Neural crest cell (in vitro differentiated cells): ENCODE measurements at regions not wholly inside any gene's neighbourhood (a gene's known extent, or its start where the extent isn't known, plus 50 kb on each side); places are given as distances from the start of the nearest gene placed in this dataset.

Source experiments
- DNase-seq: peaks from one replicate; pipeline ENCODE4 v3.0.0; 2021; ENCODE audit warnings: low read depth, mixed read lengths, low spot score
- H3K27ac Mint-ChIP-seq: one replicate; pipeline ENCODE4 v1.8.0; 2021; ENCODE audit warnings: mild to moderate bottlenecking, mixed read lengths; ENCODE audit not compliant: unreplicated experiment
- H3K27me3 Mint-ChIP-seq: 2 replicates; pipeline ENCODE4 v1.8.0; 2021; ENCODE audit warnings: low read depth, mild to moderate bottlenecking, mixed read lengths
- H3K36me3 Mint-ChIP-seq: 2 replicates; pipeline ENCODE4 v1.8.0; 2021; ENCODE audit warnings: low read depth, mild to moderate bottlenecking, mixed read lengths
- H3K4me1 Mint-ChIP-seq: 2 replicates; pipeline ENCODE4 v1.8.0; 2021; ENCODE audit warnings: mixed read lengths
- H3K4me3 Mint-ChIP-seq: one replicate; pipeline ENCODE4 v1.8.0; 2021; ENCODE audit warnings: mild to moderate bottlenecking, mixed read lengths
- H3K9me3 Mint-ChIP-seq: 2 replicates; pipeline ENCODE4 v1.8.0; 2021; ENCODE audit warnings: mixed read lengths
- CTCF ChIP-seq: fragments of 200-600 bp; sonication (generic); conservative IDR thresholded peaks from 2 replicates; pipeline ENCODE4 v1.5.0; 2021; ENCODE audit warnings: antibody characterized with exemption, mild to moderate bottlenecking

- peaks cover 5% of the 10 kb centered on the region for H3K4me1 Mint-ChIP-seq
- DNase-seq, result no peak
- TF ChIP-seq CTCF, result no peak
- no peak overlapping the region for H3K27ac Mint-ChIP-seq
- no peaks in the 10 kb centered on the region for H3K36me3 Mint-ChIP-seq
- no peaks in the 10 kb centered on the region for H3K27me3 Mint-ChIP-seq
- no peak overlapping the region for H3K4me3 Mint-ChIP-seq
- H3K9me3 Mint-ChIP-seq, result peaks cover 8% of the 10 kb centered on the region
These were observed 58.7 kb upstream of the PAPPA start for GRCh38 chr9:116094846-116095245.

- no peaks in the 10 kb centered on the region for H3K27me3 Mint-ChIP-seq
These were observed 58.2 kb upstream of the PAPPA start for GRCh38 chr9:116095403-116095802.

GRCh38 chr9:116096046-116096445 is 57.5 kb upstream of the PAPPA start:
- Mint-ChIP-seq H3K27me3 (no peaks in the 10 kb centered on the region), H3K4me3 (no peak overlapping the region), H3K27ac (no peak overlapping the region), H3K4me1 (peaks cover 5% of the 10 kb centered on the region), H3K36me3 (no peaks in the 10 kb centered on the region), H3K9me3 (peaks cover 8% of the 10 kb centered on the region)
- TF ChIP-seq CTCF, result no peak
- DNase-seq, result no peak

More at GRCh38 chr9:116095403-116095802, 58.2 kb upstream of the PAPPA start:
- Mint-ChIP-seq H3K4me3 (no peak overlapping the region), H3K4me1 (peaks cover 5% of the 10 kb centered on the region), H3K27ac (no peak overlapping the region), H3K9me3 (peaks cover 8% of the 10 kb centered on the region), H3K36me3 (no peaks in the 10 kb centered on the region)
- no peak for TF ChIP-seq CTCF
- no peak for DNase-seq

- Mint-ChIP-seq H3K27me3 (no peaks in the 10 kb centered on the region), H3K9me3 (peaks cover 8% of the 10 kb centered on the region), H3K4me3 (no peak overlapping the region), H3K36me3 (no peaks in the 10 kb centered on the region), H3K4me1 (peaks cover 5% of the 10 kb centered on the region), H3K27ac (no peak overlapping the region)
- DNase-seq, result no peak
- no peak for TF ChIP-seq CTCF
These were observed 56.7 kb upstream of the PAPPA start for GRCh38 chr9:116096853-116097252.

GRCh38 chr9:116098476-116098875 is 55.1 kb upstream of the PAPPA start:
- Mint-ChIP-seq H3K9me3 (peaks cover 9% of the 10 kb centered on the region), H3K27me3 (no peaks in the 10 kb centered on the region), H3K4me1 (peaks cover 5% of the 10 kb centered on the region), H3K27ac (no peak overlapping the region), H3K4me3 (no peak overlapping the region), H3K36me3 (no peaks in the 10 kb centered on the region)
- TF ChIP-seq CTCF, result no peak
- no peak for DNase-seq

- no peak for TF ChIP-seq CTCF
These were observed 53.8 kb upstream of the PAPPA start for GRCh38 chr9:116099821-116100220.

More at GRCh38 chr9:116099821-116100220, 53.8 kb upstream of the PAPPA start:
- H3K27ac Mint-ChIP-seq, result no peak overlapping the region
- H3K27me3 Mint-ChIP-seq, result no peaks in the 10 kb centered on the region
- H3K4me1 Mint-ChIP-seq, result peaks cover 5% of the 10 kb centered on the region
- H3K36me3 Mint-ChIP-seq, result no peaks in the 10 kb centered on the region
- H3K4me3 Mint-ChIP-seq, result no peak overlapping the region
- H3K9me3 Mint-ChIP-seq, result peaks cover 10% of the 10 kb centered on the region
- no peak for DNase-seq
